Neural crest cell (in vitro differentiated cells): ENCODE measurements at regions not wholly inside any gene's neighbourhood (a gene's known extent, or its start where the extent isn't known, plus 50 kb on each side); places are given as distances from the start of the nearest gene placed in this dataset.

Source experiments
- DNase-seq: peaks from one replicate; pipeline ENCODE4 v3.0.0; 2021; ENCODE audit warnings: low read depth, mixed read lengths, low spot score
- H3K27ac Mint-ChIP-seq: one replicate; pipeline ENCODE4 v1.8.0; 2021; ENCODE audit warnings: mild to moderate bottlenecking, mixed read lengths; ENCODE audit not compliant: unreplicated experiment
- H3K27me3 Mint-ChIP-seq: 2 replicates; pipeline ENCODE4 v1.8.0; 2021; ENCODE audit warnings: low read depth, mild to moderate bottlenecking, mixed read lengths
- H3K36me3 Mint-ChIP-seq: 2 replicates; pipeline ENCODE4 v1.8.0; 2021; ENCODE audit warnings: low read depth, mild to moderate bottlenecking, mixed read lengths
- H3K4me1 Mint-ChIP-seq: 2 replicates; pipeline ENCODE4 v1.8.0; 2021; ENCODE audit warnings: mixed read lengths
- H3K4me3 Mint-ChIP-seq: one replicate; pipeline ENCODE4 v1.8.0; 2021; ENCODE audit warnings: mild to moderate bottlenecking, mixed read lengths
- H3K9me3 Mint-ChIP-seq: 2 replicates; pipeline ENCODE4 v1.8.0; 2021; ENCODE audit warnings: mixed read lengths
- TF ChIP-seq, protein P1 (sequence below): fragments of 200-600 bp; sonication (generic); conservative IDR thresholded peaks from 2 replicates; pipeline ENCODE4 v1.5.0; 2021; ENCODE audit warnings: antibody characterized with exemption, mild to moderate bottlenecking

DNA sequence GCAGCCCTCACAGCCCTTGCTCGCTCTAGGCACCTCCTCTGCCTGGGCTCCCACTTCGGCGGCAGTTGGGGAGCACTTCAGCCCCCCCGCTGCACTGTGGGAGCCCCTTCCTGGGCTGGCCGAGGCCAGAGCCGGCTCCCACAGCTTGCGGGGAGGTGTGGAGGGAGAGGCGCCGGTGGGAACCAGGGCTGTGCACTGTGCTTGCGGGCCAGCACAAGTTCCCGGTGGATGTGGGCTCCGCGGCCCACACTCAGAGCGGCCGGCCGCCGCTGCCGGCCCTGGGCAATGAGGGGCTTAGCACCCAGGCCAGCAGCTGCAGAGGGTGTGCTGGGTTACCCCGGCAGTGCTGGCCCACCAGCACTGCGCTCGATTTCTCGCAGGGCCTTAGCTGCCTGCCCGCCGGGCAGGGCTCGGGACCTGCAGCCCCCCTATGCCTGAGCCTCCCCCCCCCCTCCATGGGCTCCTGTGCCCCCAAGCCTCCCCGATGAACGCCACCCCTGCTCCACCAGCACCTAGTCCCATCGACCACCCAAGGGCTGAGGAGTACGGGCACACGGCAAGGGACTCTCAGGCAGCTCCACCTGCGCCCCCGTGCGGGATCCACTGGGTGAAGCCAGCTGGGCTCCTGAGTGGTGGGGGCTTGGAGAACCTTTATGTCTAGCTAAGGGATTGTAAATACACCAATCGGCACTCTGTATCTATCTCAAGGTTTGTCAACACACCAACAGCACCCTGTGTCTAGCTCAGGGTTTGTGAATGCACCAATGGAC is 224.8 kb downstream of the ZNF608 start:
- TF ChIP-seq, protein P1, sequence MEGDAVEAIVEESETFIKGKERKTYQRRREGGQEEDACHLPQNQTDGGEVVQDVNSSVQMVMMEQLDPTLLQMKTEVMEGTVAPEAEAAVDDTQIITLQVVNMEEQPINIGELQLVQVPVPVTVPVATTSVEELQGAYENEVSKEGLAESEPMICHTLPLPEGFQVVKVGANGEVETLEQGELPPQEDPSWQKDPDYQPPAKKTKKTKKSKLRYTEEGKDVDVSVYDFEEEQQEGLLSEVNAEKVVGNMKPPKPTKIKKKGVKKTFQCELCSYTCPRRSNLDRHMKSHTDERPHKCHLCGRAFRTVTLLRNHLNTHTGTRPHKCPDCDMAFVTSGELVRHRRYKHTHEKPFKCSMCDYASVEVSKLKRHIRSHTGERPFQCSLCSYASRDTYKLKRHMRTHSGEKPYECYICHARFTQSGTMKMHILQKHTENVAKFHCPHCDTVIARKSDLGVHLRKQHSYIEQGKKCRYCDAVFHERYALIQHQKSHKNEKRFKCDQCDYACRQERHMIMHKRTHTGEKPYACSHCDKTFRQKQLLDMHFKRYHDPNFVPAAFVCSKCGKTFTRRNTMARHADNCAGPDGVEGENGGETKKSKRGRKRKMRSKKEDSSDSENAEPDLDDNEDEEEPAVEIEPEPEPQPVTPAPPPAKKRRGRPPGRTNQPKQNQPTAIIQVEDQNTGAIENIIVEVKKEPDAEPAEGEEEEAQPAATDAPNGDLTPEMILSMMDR, result no peak
- peaks cover 7% of the 10 kb centered on the region for H3K9me3 Mint-ChIP-seq
- no peaks in the 10 kb centered on the region for H3K27me3 Mint-ChIP-seq
- peaks cover 19% of the 10 kb centered on the region for H3K4me1 Mint-ChIP-seq
- no peak overlapping the region for H3K4me3 Mint-ChIP-seq
- no peak overlapping the region for H3K27ac Mint-ChIP-seq
- peaks cover 8% of the 10 kb centered on the region for H3K36me3 Mint-ChIP-seq
- DNase-seq, result no peak

DNA sequence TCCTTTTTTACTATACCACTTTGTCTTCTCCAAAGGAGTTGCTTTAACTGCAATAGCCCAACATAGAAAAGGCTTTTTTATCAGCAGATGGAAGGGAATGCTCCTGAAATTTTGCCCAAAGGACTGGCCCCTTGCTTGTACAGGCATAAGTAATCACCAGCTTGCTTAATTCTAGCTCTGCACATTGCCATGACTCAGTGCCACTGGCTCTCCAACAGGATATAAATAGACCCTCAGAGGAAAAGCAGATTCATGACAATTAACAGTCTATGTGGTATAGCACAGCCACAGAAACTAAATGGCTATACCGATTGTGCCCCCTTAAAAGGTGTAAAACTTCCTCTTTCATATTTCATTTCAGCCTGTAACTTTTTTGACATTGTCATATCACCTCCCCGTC is 227.0 kb downstream of the ZNF608 start:
- Mint-ChIP-seq H3K4me3 (no peak overlapping the region), H3K27me3 (no peaks in the 10 kb centered on the region)
- TF ChIP-seq, protein P1, result no peak

DNA sequence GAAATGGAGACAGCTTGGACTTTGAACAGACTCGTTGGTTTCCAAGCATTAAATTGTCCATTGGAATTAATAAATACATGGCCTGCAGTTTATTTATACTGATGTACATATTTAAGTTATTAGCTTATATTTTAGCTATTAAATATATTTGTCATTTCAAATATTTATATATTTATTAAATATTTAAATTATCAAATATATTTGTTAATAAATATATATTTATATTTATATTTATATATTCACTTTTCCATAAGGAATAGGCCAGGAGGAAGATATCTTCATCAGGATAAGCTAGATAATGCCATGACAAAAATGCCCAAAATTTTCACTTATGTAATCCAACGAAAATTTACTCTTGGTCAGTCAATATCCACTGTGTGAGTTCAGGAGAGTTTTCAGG is 229.9 kb downstream of the ZNF608 start:
- Mint-ChIP-seq H3K4me3 (no peak overlapping the region), H3K27ac (no peak overlapping the region), H3K36me3 (no peaks in the 10 kb centered on the region), H3K27me3 (no peaks in the 10 kb centered on the region), H3K4me1 (peaks cover 44% of the 10 kb centered on the region), H3K9me3 (no peaks in the 10 kb centered on the region)
- no peak for DNase-seq
- TF ChIP-seq, protein P1, result no peak

More for the DNA sequence above, 227.0 kb downstream of the ZNF608 start:
- peak overlapping the region; percentile 30 for H3K27ac Mint-ChIP-seq
- no peak for DNase-seq
- peaks cover 31% of the 10 kb centered on the region for H3K4me1 Mint-ChIP-seq
- peaks cover 4% of the 10 kb centered on the region for H3K36me3 Mint-ChIP-seq
- H3K9me3 Mint-ChIP-seq, result peaks cover 4% of the 10 kb centered on the region

DNA sequence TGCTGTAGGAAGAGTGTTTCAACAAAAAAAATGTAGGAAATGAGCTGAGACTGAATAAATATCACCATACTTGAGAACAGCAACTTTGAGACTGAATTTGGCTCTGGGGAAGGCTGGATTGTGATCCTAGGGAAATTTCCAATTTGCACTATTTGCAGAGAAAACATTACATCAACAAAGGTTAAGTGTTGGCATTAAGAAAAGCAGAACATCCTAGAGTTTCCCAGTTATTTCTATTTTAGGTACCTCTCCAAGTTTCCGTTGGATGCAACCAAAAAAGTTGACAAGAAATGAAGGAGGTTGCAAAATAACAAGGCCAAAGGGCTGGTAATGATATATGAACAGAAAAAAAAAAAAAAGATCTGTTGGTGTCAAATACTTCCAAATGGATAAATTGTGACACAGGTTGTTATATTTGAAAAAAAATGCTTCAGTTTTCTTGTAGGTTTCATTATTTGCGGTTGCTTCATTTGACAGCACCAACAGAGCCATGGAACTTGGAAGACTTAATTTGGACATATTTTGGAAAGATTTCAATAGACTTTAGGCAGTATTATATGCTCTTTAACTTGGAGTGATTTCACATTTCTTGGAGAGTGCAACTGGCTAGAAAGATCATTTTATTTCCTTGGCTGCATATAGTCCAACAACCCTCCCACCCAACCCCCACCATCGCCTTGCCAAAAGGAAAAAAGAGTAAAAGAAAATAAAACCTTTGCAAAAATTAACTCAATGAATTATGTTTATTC is 230.8 kb downstream of the ZNF608 start:
- Mint-ChIP-seq H3K27ac (no peak overlapping the region), H3K4me1 (peaks cover 44% of the 10 kb centered on the region)

DNA sequence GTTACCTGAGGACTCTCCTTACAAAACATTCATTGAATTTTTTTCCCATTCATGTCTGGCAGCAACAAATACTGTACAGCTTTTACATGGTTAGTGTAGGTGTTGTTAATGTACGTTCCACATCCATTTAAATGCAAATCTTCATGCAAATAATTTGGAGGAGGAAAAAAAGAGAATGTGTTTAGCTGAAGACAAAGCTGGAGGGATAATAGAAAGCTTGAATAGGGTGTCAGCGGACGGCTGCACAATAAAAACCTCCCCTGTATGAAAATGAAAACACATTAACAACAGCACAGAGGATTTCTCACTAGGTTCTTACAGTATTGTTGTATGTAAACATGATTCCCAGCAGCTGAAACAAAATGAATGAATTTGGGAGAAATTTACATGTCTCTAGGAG is 231.5 kb downstream of the ZNF608 start:
- TF ChIP-seq, protein P1, result no peak
- no peaks in the 10 kb centered on the region for H3K36me3 Mint-ChIP-seq
- peaks cover 42% of the 10 kb centered on the region for H3K4me1 Mint-ChIP-seq
- no peaks in the 10 kb centered on the region for H3K27me3 Mint-ChIP-seq
- H3K4me3 Mint-ChIP-seq, result no peak overlapping the region
- peak overlapping the region; percentile 5 for H3K27ac Mint-ChIP-seq
- DNase-seq, result no peak
- no peaks in the 10 kb centered on the region for H3K9me3 Mint-ChIP-seq

More for the DNA sequence above, 230.8 kb downstream of the ZNF608 start:
- H3K4me3 Mint-ChIP-seq, result no peak overlapping the region
- TF ChIP-seq, protein P1, result no peak
- H3K36me3 Mint-ChIP-seq, result no peaks in the 10 kb centered on the region
- H3K27me3 Mint-ChIP-seq, result no peaks in the 10 kb centered on the region
- no peak for DNase-seq
- H3K9me3 Mint-ChIP-seq, result no peaks in the 10 kb centered on the region
